ENCODE measurements at regions not wholly inside any gene's neighbourhood (a gene's known extent, or its start where the extent isn't known, plus 50 kb on each side); places are given as distances from the start of the nearest gene placed in this dataset.

DNA sequence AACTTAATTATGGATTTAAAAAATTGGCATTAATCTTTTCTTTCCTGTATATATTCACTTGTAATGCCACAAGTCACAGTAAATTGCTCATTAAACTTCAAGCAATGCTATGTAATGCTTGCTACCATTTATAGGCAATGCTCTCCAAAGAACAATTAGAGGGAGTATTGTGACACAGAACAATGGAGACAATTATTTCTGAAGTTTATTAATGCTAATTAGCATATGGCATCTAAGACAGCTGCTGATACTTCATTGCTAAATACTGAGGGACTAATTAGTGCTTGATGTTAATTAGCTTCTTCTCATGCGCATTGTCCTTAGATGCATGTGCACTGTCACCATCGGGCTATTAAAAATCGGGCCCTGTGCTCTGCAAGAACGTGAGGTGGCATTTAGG lies 1012.8 kb downstream of the SOCS6 start:
- TF ChIP-seq, protein P1, sequence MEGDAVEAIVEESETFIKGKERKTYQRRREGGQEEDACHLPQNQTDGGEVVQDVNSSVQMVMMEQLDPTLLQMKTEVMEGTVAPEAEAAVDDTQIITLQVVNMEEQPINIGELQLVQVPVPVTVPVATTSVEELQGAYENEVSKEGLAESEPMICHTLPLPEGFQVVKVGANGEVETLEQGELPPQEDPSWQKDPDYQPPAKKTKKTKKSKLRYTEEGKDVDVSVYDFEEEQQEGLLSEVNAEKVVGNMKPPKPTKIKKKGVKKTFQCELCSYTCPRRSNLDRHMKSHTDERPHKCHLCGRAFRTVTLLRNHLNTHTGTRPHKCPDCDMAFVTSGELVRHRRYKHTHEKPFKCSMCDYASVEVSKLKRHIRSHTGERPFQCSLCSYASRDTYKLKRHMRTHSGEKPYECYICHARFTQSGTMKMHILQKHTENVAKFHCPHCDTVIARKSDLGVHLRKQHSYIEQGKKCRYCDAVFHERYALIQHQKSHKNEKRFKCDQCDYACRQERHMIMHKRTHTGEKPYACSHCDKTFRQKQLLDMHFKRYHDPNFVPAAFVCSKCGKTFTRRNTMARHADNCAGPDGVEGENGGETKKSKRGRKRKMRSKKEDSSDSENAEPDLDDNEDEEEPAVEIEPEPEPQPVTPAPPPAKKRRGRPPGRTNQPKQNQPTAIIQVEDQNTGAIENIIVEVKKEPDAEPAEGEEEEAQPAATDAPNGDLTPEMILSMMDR (optimal IDR thresholded peaks at IDR 0.05 in 1 of 3, IDR thresholded peaks at IDR 0.05 in 1 of 3, conservative IDR thresholded peaks at IDR 0.05 in 1 of 3; ENCODE audit: extremely low read depth in 1 of 3, insufficient read depth in 2 of 3, low read length in 3 of 3) = no peak
- TF ChIP-seq EZH2 (IDR thresholded peaks at IDR 0.05; ENCODE audit: low read length) = no peak
